GM18498 (cell line): ENCODE measurements at regions not wholly inside any gene's neighbourhood (a gene's known extent, or its start where the extent isn't known, plus 50 kb on each side); places are given as distances from the start of the nearest gene placed in this dataset.

ENCODE experiments used
- ATAC-seq: cut with Tn5 transposase; IDR thresholded peaks from one replicate; pipeline ENCODE4 v1.9.1; 2021; ENCODE audit warnings: mild to moderate bottlenecking, moderate library complexity; ENCODE audit not compliant: unreplicated experiment

DNA sequence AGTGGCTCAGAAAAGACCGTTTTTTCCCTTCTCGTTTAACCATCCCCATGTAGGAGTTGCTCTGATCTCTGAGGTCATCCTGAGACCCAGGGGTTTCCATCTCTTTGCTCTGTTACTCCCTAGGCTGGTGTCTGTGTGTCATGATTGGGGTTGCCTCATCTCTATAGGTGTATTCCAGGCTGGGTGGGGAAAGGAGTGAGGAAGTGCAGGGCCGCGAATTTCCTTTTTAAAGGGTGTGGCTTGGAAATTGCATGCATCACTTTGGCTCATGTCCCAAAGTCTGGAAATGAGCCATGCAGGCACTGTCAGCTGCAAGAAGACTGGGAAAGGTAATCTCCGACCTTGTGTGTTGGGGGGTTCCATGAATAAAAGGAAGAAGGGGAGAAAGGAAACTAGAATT, 201.9 kb downstream of the AACS start:
- ATAC-seq, result no peak

DNA sequence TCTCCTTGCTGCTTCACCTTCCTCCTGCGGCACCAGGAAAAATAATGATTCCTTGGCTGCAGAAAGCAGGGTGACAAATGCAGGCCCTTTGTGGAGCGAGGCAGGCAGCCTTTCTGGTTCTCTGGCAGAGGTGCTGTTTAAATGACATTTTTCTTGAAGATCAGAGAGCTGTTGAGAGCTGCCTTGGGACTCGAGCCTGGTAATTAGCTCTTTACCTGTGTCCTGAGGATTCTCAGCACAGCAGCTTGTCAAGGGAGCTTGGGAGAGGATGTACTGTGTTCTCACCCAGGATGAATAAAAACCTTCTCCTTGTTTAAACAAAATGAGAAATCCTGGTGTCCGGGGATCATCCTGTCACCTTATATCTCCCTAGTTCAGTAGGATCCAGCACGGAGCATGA, 204.0 kb downstream of the AACS start:
- ATAC-seq, result no peak

DNA sequence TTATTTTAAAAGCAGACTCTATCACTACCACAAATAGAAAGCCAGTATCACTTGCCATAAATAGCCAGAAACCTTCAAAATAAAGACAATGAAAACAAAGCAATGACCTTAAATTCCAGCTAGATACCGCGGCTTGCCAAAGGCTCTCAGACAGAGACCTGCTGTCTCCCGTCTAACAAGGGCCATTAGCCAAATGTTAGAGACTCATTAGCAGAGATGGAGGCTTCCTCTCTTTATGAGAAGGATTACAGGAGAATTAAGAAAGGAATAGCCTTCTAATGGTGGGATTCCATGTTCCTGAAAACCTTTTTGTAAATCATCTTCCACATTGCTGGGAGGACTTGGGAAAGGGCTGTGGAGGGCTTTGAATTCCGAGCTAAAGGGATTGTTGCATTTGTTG, 206.7 kb downstream of the AACS start:
- no peak for ATAC-seq

DNA sequence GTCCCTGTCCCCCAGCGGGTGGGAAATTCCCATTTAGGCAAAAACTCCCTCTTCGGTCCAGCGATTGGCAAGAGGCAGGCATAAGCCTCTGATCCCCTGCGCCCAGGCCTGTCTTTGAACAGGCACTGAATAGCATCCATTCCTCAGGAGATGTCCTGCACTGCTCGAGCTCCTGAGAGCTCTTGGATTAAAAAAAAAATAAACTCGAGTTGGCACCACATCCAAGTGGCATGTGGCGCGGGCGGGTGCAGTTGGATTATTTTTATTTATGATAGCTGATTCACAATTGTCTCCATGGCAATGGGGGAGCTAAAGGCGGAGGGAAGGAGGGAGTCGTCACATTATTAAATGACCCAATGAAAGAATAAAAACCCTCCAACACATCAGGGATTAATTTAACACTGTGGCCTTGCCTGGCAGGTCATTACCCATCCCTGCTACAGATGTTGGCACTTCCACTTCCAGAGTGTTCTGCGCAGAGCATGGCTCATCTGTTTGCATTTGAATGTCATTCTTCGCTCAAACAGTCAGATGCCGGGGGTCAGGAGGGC, 207.2 kb downstream of the AACS start:
- no peak for ATAC-seq

DNA sequence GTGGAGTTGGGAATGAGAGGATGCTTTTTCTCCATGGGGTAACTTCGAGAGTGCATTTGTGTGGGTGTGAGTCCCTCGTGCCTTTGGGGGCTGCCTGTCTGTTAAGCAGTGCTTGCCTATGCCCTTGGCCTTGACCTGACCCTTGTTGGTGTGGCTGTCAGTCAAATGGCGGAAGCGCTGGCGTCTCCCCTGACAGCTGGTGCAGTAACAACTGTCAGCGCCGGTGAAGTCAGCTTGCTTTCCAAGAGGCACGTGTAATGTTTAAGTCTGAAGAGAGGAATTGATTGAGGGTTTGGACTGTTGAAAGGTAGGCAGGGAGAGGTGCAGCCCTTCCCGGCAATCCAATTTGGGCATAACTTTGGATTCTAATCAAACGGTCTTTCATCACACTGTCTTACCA, 211.3 kb downstream of the AACS start:
- ATAC-seq, result no peak

DNA sequence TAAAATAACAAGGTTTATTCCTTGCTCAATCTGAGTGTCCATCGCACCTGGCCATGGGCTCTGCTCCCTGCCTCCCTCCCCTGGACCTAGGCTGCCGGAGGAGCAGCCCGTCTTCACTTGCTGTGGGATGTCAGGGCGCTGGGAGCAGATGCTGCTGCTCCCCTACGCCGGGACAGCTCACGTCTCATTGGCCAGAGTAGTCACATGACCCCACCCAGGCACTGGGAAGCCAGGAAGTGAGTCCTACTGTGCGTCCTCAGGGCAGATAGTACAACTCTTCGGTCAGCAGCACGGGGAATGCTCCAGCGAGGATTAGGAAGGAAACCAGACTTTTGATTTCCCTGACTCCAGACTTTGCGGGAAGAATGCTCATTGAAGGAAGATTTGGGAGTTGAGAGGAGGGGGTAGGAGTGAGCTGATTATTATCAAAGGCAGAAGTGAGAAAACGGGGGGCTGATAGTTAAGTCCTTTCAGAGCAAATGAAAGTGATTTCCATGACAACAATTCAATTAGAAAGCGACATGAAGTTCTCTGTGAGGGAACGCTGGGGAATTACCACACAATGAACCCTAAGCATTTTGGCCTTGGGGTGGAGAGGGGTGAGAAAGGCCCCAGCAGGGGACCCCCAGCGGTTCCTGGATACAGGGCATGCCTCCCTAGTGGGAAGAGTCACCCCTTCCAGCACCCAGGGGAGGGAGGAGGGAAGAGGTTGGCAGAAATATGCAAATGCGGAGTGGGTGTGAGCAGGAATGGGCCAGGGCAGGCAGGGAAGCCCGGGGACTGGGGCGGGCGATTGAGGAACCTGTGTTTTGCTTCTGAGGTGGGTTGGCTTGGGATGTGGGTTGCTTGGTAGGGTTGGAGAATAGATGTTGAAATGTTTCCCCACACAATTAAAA, 215.5 kb downstream of the AACS start:
- ATAC-seq, result no peak

DNA sequence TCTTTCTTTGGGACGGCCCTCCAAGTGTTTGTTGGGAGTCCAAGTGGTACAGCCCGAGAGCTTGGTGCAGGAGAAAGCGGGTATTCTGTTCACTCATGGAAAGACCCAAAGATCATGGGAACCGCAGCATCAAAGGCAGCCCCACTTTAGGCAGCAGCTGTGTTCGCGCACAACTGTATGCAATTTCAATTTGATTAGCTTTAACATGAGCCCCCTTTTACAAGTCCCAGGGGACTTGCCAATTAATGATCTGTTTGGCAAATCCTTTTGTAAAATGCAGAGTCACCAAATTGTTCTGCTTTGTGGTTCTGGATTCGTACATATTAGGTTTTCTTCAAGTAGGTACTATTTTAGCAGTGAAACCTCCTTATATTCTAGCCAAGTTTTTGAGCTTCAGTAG, 217.7 kb downstream of the AACS start:
- ATAC-seq, result no peak

DNA sequence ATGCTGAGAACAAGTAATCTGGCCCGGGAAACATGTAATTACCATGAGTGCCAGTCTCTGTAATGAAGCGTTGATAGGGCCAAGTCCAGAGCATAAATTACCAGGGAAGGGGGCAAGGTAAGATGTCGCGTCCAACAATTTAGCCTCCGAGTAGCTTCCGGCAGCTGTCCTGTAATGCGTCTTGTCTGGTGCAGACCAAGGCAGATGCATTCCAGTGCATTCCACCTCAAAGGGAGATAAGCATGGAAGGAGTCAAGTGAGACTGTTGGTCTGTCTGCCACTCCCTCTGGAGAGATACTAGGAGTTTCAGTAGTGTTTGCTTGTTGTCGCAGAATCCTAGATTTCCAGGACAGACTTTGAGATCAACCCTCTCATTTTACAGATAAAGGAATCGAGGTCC, 218.3 kb downstream of the AACS start:
- no peak for ATAC-seq

DNA sequence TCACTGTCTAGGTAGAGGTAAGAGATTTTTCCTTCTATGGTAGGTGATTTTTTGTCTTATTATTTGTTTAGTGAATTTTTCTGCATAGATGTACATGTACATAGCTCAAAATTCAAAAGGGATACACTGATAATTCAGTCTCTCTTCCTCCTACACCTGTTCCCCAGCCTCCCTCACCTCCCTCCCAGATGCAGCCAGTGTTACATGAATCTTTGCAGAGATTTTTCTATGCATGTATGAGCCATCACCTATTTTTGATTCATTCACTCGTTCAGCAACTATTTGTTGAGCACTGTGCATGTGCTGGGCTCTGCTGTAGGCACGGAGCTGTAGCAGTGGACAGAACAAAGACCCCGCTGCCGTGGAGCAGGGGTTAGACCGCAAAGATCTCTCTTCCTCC, 218.9 kb downstream of the AACS start:
- no peak for ATAC-seq

DNA sequence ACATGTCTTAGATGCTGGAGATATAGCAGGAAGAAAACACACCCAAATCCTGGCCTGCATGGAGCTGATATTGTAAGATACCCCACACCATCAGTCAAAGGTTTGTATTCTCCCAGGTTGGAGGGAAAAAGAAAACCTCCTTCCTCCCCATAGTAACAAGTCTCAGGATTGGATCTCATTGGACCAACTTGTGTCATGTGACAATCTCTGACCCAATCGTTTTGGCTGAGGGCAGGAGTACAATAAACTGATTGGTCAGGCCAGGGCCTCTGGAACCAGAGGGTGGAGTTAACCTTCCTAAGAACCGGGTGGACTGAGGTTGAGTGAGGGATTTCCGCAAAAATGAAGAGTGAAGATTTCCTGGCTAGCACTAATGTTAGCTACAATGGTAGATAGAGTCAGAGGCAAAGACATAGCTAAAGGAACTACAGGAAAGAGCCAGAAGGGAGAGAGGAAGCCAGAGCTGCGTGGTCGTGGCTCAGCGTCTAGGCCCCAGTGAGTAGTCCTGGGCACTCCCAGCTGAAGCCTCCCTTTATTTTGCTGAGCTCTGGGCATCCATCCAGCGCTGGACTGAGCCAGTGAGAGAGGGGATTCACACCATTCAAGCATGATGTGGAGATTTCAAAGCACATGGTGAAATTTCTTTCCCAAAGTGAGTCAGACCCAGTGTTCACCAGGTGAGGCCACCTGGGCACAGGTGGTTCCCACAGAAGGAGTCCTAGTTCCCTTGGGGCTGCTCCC, 219.9 kb downstream of the AACS start:
- ATAC-seq, result no peak

DNA sequence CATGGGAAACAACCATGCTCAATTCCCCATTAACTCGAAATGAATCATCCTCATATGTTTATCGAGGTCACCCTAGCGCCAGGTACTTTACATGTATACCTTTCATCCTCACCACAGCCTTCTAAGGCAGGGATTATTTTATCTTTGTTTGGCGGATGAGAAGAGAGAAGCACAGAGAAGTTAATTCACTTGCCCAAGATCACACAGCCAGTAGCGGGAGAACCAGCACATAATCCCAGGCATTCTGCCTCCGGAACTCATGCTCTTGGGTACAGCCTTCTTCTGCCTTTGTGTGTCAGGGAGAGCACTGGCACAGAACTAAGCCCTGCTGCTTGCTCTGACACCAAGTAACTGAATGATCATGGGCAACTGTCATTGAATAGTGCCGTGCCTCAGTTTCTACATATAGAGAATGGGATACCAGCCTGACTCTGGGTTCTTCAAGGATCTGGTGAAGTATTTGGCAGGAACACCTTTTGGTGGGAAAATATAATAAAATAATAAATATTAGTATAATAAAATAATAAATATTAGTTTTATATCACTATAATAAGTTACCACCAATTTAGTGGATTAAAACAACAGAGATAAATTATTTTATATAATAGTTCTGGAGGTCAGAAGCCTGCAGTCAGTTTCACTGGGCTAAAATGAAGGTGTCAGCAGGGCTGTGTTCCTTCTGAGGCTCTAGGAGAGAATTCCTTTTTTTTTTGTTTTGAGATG, 220.9 kb downstream of the AACS start:
- ATAC-seq, result no peak

DNA sequence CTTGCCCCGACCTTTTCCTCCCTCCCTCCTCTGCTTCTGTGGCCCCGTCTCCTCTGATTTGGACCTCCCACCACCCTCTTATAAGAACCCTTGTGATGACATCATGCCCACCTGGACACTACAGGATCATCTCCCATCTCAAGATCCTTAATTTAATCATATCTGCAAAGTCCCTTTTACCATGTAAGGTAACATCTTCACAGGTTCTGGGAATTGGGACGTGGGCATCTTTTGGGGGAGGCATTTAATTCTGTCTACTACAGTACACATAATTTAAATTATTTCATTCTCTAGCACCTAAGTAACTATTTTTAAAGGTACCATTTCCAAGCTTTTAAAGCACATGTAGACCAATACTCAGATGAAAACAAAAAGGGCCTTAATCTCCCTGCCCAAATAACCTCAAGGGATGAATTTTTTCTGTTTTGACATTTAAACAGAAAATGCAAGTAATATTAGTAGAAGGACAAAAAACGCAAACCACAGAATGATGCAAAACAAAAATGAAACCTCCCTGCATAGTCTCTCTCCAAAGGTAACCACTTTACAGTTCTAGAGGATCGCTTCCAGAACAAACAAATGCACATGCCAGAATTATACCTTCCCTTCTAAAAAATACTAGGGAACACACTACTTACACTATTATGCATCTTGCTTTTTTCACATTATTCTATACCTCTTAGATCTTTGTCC, 222.1 kb downstream of the AACS start:
- peak; percentile 80 for ATAC-seq

DNA sequence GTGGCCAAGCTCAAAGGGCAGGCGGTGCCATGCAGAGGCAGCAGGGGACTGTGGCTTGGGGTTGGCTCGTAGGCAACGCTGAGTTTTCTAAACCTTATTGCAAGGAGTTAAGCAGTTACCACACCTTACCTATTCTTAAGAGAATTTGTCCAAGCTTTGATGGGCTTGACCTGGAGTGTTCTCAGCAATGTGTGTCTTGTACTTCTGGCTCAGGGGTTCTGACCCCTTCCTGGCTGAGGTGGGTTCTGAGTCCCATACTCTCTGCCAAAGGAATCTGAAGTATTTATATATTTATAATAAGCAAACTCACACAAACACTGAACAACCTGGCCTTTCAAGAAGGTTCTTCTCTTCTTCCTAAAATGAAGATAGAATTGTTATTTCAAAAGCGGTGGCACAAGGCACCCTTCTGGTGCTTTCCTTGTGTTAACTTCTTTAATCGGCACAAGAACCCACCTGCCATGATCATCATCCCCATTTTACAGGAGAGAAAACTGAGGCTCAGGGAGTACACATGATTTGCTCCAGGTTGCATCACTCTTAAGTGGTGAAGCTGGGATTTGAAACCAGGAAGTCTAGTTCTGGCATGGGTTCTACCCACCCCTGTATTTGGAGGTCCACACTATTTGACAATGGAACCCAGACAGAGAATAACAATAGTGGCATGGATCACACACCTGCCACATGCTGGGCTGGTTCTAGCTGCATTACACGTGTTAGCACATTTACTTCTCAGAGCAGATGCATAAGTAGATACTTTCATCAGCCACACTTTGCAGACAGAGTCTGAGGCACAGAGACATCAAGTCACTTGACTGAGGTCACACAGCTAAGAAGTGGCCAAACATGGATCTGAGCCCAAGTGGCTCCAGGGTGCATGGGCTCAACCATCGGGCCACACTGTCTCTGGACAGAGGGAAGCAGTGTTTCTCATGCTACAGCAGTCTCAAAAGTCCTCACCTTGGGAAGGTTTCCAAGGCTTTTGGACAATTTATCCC, 224.0 kb downstream of the AACS start:
- ATAC-seq, result no peak

DNA sequence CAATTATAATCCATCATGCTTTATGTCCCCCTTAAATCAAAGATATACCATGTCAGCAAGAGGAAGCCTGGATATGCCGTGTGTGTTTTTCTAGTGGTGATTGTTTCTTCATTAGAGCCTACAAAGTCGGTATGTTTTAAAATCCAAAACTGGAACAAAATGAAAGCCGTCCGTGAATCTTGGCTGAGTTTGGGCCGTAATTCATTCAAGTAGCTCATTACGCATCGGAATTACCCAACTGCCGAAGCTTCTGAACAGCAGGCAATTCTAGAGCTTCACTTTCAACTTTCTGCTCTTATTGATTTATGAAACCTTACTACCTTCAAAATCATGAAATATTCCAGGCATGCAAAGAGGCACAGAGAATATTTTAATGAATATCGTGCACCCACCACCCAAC, 224.7 kb downstream of the AACS start:
- ATAC-seq, result no peak

DNA sequence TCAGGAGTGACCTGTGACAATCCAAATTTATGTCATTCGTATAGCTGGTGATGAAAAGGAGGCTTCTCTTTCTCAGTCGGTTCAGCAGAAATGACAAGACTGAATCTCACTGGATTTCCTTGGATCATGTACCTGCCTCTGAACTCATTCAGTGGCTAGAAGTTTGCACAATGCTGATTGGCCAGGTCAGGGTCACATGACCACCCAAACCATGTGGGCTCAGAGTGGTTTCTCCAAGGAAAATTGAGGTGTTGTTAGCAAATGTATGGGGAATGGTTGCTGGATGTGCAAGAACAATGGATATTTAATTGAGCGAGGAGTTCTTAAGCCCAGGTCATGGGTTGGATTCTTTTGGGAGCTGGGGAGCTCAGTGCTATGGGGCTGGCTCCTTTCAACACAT, 227.5 kb downstream of the AACS start:
- ATAC-seq, result no peak

DNA sequence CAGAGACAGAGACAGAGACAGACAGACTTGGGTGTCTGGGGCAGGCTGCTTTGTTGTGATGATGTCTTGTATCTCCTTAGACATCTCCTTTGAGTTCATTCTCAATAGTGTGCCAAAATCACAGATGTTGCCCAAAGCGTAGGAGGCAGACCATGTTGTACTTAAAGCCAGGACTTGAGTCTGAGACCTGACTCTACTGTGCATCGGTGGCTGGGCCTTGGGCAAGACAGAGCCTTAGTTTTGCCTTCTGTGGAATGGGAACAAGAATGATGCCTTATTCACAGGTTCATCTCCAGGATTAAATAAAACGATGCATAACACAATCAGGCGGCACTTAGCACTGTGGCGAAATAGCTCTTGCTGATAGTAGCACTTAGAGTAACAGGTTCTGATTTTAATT, 230.3 kb downstream of the AACS start:
- ATAC-seq, result no peak

DNA sequence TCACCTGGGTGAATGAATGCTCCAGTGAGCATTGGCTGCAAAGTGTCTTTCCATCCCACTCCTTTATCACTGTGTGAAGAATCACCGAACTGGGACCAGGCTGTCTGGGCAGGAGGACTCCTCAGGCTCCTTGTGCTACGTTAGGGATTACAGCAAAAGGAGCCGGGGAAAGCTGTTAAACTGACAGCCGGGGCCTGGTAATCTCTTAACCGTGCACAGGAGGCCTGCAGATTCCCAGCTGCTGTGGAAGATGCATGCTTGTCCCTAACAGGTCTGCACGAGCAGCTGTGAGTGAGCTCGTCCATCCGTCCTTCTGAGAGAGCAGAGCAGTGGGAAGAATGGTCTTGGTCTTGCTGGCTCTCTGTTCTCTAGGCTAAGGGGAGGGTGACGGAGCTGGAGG, 231.5 kb downstream of the AACS start:
- no peak for ATAC-seq

DNA sequence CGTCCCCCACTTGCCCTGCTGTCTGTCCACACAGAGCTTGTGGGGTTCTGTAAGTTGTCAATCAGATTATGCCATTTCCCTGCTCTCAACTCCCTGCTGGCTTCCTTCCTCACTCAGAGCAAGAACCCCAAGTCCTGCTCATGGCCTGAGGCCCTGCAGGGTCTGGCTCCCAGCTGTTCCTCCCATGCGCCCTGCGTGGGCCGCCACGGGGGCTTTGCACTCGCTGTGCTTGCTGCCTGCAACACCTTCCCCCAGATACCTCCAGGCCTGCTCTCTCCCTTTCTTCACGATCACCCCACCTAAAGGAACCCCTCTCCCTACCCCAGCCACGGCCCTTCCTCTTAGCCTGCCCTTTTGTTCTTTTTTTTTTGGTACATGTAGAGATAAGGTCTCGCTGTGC, 234.6 kb downstream of the AACS start:
- ATAC-seq, result no peak

DNA sequence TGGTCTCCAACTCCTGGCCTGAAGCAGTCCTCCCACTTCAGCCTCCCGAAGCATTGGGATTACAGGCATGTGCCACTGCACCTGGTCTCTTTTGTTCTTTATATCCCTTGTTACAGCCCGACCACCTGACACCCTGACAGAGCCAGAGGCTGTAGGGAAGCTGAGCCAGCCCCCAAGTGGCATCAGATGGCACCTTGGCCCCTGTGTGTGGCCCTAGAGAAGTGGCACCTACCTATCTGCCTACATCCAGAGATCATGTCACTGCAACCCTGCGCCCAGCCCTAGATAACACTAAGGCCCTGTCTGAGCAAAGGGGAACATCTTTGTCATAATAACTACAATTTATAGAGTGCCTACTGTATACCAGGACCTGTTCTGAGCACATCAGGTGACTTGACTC, 235.0 kb downstream of the AACS start:
- no peak for ATAC-seq

DNA sequence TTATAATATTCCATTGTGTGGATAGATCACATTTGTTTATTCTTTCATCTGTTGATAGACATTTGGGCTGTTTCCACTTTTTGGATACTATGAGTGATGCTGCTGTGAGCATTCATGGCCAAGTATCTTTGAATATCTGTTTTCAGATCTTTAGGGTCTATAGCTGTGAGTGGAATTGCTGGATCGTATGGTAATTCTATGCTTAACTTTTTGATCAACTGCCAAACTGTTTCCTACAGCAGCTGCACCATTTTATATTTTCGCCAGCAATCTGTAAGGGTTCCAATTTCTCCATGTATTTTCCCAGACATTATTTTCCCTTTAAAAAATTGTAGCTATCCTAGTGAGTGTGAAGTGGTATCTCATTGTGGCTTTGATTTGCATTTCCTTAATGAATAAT, 238.1 kb downstream of the AACS start:
- ATAC-seq, result no peak
